ENCODE measurements at regions not wholly inside any gene's neighbourhood (a gene's known extent, or its start where the extent isn't known, plus 50 kb on each side); places are given as distances from the start of the nearest gene placed in this dataset.

- TF ChIP-seq, protein P1, sequence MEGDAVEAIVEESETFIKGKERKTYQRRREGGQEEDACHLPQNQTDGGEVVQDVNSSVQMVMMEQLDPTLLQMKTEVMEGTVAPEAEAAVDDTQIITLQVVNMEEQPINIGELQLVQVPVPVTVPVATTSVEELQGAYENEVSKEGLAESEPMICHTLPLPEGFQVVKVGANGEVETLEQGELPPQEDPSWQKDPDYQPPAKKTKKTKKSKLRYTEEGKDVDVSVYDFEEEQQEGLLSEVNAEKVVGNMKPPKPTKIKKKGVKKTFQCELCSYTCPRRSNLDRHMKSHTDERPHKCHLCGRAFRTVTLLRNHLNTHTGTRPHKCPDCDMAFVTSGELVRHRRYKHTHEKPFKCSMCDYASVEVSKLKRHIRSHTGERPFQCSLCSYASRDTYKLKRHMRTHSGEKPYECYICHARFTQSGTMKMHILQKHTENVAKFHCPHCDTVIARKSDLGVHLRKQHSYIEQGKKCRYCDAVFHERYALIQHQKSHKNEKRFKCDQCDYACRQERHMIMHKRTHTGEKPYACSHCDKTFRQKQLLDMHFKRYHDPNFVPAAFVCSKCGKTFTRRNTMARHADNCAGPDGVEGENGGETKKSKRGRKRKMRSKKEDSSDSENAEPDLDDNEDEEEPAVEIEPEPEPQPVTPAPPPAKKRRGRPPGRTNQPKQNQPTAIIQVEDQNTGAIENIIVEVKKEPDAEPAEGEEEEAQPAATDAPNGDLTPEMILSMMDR (IDR thresholded peaks at IDR 0.05), result no peak
- no peak for TF ChIP-seq EZH2 (IDR thresholded peaks at IDR 0.05)
Observed at GRCh38 chr6:168875811-168876576, 377.7 kb downstream of the THBS2 start.
